ENCODE measurements at regions not wholly inside any gene's neighbourhood (a gene's known extent, or its start where the extent isn't known, plus 50 kb on each side); places are given as distances from the start of the nearest gene placed in this dataset.

- H3K36me3 ChIP-seq (ENCODE audit: control insufficient read depth in 1 of 2, insufficient read depth in 2 of 2, low read length in 2 of 2), result no peaks in the 10 kb centered on the region
- H3K9me3 ChIP-seq (ENCODE audit: control insufficient read depth in 1 of 2, low read length in 2 of 2), result no peaks in the 10 kb centered on the region
- no peaks in the 10 kb centered on the region for H3K4me1 ChIP-seq (ENCODE audit: control insufficient read depth in 1 of 2, insufficient read depth in 2 of 2, low read length in 2 of 2)
- H3K9ac ChIP-seq (ENCODE audit: low read depth in 1 of 2, low read length in 2 of 2), result no peak overlapping the region
- H3K27ac ChIP-seq (ENCODE audit: low read depth, low read length), result no peak overlapping the region
- no peak overlapping the region for H3K4me3 ChIP-seq (ENCODE audit: low read depth in 1 of 2, low read length in 2 of 2)
- H3K27me3 ChIP-seq (ENCODE audit: control insufficient read depth in 1 of 2, insufficient read depth in 2 of 2, low read length in 2 of 2), result peaks cover 0 to 11% of the 10 kb centered on the region in 2 donors
These were observed 475.7 kb upstream of the TNC start for GRCh38 chr9:115593587-115594091.

- no peaks in the 10 kb centered on the region for H3K9me3 ChIP-seq (ENCODE audit: control insufficient read depth in 1 of 2, low read length in 2 of 2)
- H3K27me3 ChIP-seq (ENCODE audit: control insufficient read depth in 1 of 2, insufficient read depth in 2 of 2, low read length in 2 of 2), result peaks cover 0 to 11% of the 10 kb centered on the region in 2 donors
- H3K9ac ChIP-seq (ENCODE audit: low read depth in 1 of 2, low read length in 2 of 2), result no peak overlapping the region
- H3K4me1 ChIP-seq (ENCODE audit: control insufficient read depth in 1 of 2, insufficient read depth in 2 of 2, low read length in 2 of 2), result no peaks in the 10 kb centered on the region
- H3K36me3 ChIP-seq (ENCODE audit: control insufficient read depth in 1 of 2, insufficient read depth in 2 of 2, low read length in 2 of 2), result no peaks in the 10 kb centered on the region
- no peak overlapping the region for H3K27ac ChIP-seq (ENCODE audit: low read depth, low read length)
- no peak overlapping the region for H3K4me3 ChIP-seq (ENCODE audit: low read depth in 1 of 2, low read length in 2 of 2)
These were observed 476.6 kb upstream of the TNC start for GRCh38 chr9:115594557-115594956.

- Histone ChIP-seq H3K27ac (ENCODE audit: low read depth, low read length) (no peak overlapping the region), H3K27me3 (ENCODE audit: control insufficient read depth in 1 of 2, insufficient read depth in 2 of 2, low read length in 2 of 2) (peaks cover 0 to 11% of the 10 kb centered on the region in 2 donors), H3K36me3 (ENCODE audit: control insufficient read depth in 1 of 2, insufficient read depth in 2 of 2, low read length in 2 of 2) (no peaks in the 10 kb centered on the region), H3K4me1 (ENCODE audit: control insufficient read depth in 1 of 2, insufficient read depth in 2 of 2, low read length in 2 of 2) (no peaks in the 10 kb centered on the region), H3K9me3 (ENCODE audit: control insufficient read depth in 1 of 2, low read length in 2 of 2) (no peaks in the 10 kb centered on the region), H3K4me3 (ENCODE audit: low read depth in 1 of 2, low read length in 2 of 2) (no peak overlapping the region), H3K9ac (ENCODE audit: low read depth in 1 of 2, low read length in 2 of 2) (no peak overlapping the region)
These were observed 478.2 kb upstream of the TNC start for GRCh38 chr9:115596021-115596745.

GRCh38 chr9:115596746-115597080 lies 478.8 kb upstream of the TNC start:
- peaks cover 0 to 11% of the 10 kb centered on the region in 2 donors for H3K27me3 ChIP-seq (ENCODE audit: control insufficient read depth in 1 of 2, insufficient read depth in 2 of 2, low read length in 2 of 2)
- no peak overlapping the region for H3K4me3 ChIP-seq (ENCODE audit: low read depth in 1 of 2, low read length in 2 of 2)
- H3K36me3 ChIP-seq (ENCODE audit: control insufficient read depth in 1 of 2, insufficient read depth in 2 of 2, low read length in 2 of 2), result no peaks in the 10 kb centered on the region
- H3K9ac ChIP-seq (ENCODE audit: low read depth in 1 of 2, low read length in 2 of 2), result no peak overlapping the region
- H3K27ac ChIP-seq (ENCODE audit: low read depth, low read length), result no peak overlapping the region
- H3K4me1 ChIP-seq (ENCODE audit: control insufficient read depth in 1 of 2, insufficient read depth in 2 of 2, low read length in 2 of 2), result no peaks in the 10 kb centered on the region
- no peaks in the 10 kb centered on the region for H3K9me3 ChIP-seq (ENCODE audit: control insufficient read depth in 1 of 2, low read length in 2 of 2)

- Histone ChIP-seq H3K27me3 (ENCODE audit: control insufficient read depth in 1 of 2, insufficient read depth in 2 of 2, low read length in 2 of 2) (peaks cover 0 to 13% of the 10 kb centered on the region in 2 donors), H3K36me3 (ENCODE audit: control insufficient read depth in 1 of 2, insufficient read depth in 2 of 2, low read length in 2 of 2) (no peaks in the 10 kb centered on the region), H3K27ac (ENCODE audit: low read depth, low read length) (no peak overlapping the region), H3K9me3 (ENCODE audit: control insufficient read depth in 1 of 2, low read length in 2 of 2) (no peaks in the 10 kb centered on the region), H3K4me1 (ENCODE audit: control insufficient read depth in 1 of 2, insufficient read depth in 2 of 2, low read length in 2 of 2) (no peaks in the 10 kb centered on the region), H3K4me3 (ENCODE audit: low read depth in 1 of 2, low read length in 2 of 2) (no peak overlapping the region), H3K9ac (ENCODE audit: low read depth in 1 of 2, low read length in 2 of 2) (no peak overlapping the region)
These were observed 479.5 kb upstream of the TNC start for GRCh38 chr9:115597330-115597895.

GRCh38 chr9:115598751-115599150 lies 480.8 kb upstream of the TNC start:
- H3K27me3 ChIP-seq (ENCODE audit: control insufficient read depth in 1 of 2, insufficient read depth in 2 of 2, low read length in 2 of 2), result peaks cover 0 to 13% of the 10 kb centered on the region in 2 donors
- H3K4me1 ChIP-seq (ENCODE audit: control insufficient read depth in 1 of 2, insufficient read depth in 2 of 2, low read length in 2 of 2), result no peaks in the 10 kb centered on the region
- H3K4me3 ChIP-seq (ENCODE audit: low read depth in 1 of 2, low read length in 2 of 2), result no peak overlapping the region
- no peak overlapping the region for H3K9ac ChIP-seq (ENCODE audit: low read depth in 1 of 2, low read length in 2 of 2)
- H3K9me3 ChIP-seq (ENCODE audit: control insufficient read depth in 1 of 2, low read length in 2 of 2), result no peaks in the 10 kb centered on the region
- H3K36me3 ChIP-seq (ENCODE audit: control insufficient read depth in 1 of 2, insufficient read depth in 2 of 2, low read length in 2 of 2), result no peaks in the 10 kb centered on the region
- no peak overlapping the region for H3K27ac ChIP-seq (ENCODE audit: low read depth, low read length)

DNA sequence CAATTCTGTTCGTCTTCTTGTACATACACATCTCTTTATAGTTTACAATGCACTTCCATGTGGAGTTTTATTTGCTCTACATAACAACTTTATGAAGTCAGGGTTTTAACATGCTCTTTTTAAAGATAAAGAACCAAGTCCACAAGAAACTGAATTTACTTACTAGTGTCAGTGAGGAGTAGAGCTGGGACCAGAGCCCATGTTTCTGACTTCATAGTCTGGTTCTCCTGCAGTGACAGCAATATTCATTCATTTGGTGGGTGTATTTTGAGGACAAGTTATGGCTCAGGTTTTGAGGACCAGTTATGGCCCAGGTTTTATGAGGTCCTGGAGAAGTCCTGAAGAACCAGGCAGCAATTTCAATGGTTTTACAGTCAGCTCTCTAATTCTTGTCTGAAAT lies 481.9 kb upstream of the TNC start:
- Histone ChIP-seq H3K4me3 (ENCODE audit: low read depth in 1 of 2, low read length in 2 of 2) (no peak overlapping the region), H3K9ac (ENCODE audit: low read depth in 1 of 2, low read length in 2 of 2) (no peak overlapping the region), H3K27me3 (ENCODE audit: control insufficient read depth in 1 of 2, insufficient read depth in 2 of 2, low read length in 2 of 2) (peaks cover 0 to 13% of the 10 kb centered on the region in 2 donors), H3K36me3 (ENCODE audit: control insufficient read depth in 1 of 2, insufficient read depth in 2 of 2, low read length in 2 of 2) (no peaks in the 10 kb centered on the region), H3K27ac (ENCODE audit: low read depth, low read length) (no peak overlapping the region), H3K4me1 (ENCODE audit: control insufficient read depth in 1 of 2, insufficient read depth in 2 of 2, low read length in 2 of 2) (no peaks in the 10 kb centered on the region), H3K9me3 (ENCODE audit: control insufficient read depth in 1 of 2, low read length in 2 of 2) (no peaks in the 10 kb centered on the region)

DNA sequence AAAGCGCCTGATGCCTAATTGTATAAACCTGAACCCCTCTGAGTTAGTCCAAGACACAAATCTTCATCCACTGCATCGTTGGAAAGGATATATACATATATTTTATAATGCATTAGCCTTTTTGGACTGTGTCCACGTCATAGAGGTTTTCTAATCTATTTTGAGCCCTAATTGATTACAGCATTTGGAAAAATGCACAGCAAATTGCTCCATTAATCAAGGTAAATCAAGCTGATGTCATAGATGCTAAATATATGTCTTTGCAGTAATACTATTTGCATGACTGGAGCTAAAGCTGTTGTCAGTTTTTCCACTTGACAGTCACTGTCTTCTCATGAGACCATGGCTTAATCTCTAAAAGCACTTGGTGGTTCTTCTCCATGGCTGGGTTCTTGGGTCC lies 483.5 kb upstream of the TNC start:
- H3K9me3 ChIP-seq (ENCODE audit: control insufficient read depth in 1 of 2, low read length in 2 of 2), result no peaks in the 10 kb centered on the region
- H3K27ac ChIP-seq (ENCODE audit: low read depth, low read length), result no peak overlapping the region
- H3K4me1 ChIP-seq (ENCODE audit: control insufficient read depth in 1 of 2, insufficient read depth in 2 of 2, low read length in 2 of 2), result no peaks in the 10 kb centered on the region
- no peak overlapping the region for H3K9ac ChIP-seq (ENCODE audit: low read depth in 1 of 2, low read length in 2 of 2)
- no peak overlapping the region for H3K4me3 ChIP-seq (ENCODE audit: low read depth in 1 of 2, low read length in 2 of 2)
- no peaks in the 10 kb centered on the region for H3K36me3 ChIP-seq (ENCODE audit: control insufficient read depth in 1 of 2, insufficient read depth in 2 of 2, low read length in 2 of 2)
- H3K27me3 ChIP-seq (ENCODE audit: control insufficient read depth in 1 of 2, insufficient read depth in 2 of 2, low read length in 2 of 2), result peaks cover 0 to 4% of the 10 kb centered on the region in 2 donors

GRCh38 chr9:115604831-115605483 lies 487.0 kb upstream of the TNC start:
- Histone ChIP-seq H3K4me3 (ENCODE audit: low read depth in 1 of 2, low read length in 2 of 2) (no peak overlapping the region), H3K4me1 (ENCODE audit: control insufficient read depth in 1 of 2, insufficient read depth in 2 of 2, low read length in 2 of 2) (no peaks in the 10 kb centered on the region), H3K9ac (ENCODE audit: low read depth in 1 of 2, low read length in 2 of 2) (no peak overlapping the region), H3K27ac (ENCODE audit: low read depth, low read length) (no peak overlapping the region), H3K27me3 (ENCODE audit: control insufficient read depth in 1 of 2, insufficient read depth in 2 of 2, low read length in 2 of 2) (peaks cover 0 to 2% of the 10 kb centered on the region in 2 donors), H3K36me3 (ENCODE audit: control insufficient read depth in 1 of 2, insufficient read depth in 2 of 2, low read length in 2 of 2) (no peaks in the 10 kb centered on the region), H3K9me3 (ENCODE audit: control insufficient read depth in 1 of 2, low read length in 2 of 2) (no peaks in the 10 kb centered on the region)

- no peaks in the 10 kb centered on the region for H3K9me3 ChIP-seq (ENCODE audit: control insufficient read depth in 1 of 2, low read length in 2 of 2)
- no peak overlapping the region for H3K4me3 ChIP-seq (ENCODE audit: low read depth in 1 of 2, low read length in 2 of 2)
- H3K27ac ChIP-seq (ENCODE audit: low read depth, low read length), result no peak overlapping the region
- no peaks in the 10 kb centered on the region for H3K36me3 ChIP-seq (ENCODE audit: control insufficient read depth in 1 of 2, insufficient read depth in 2 of 2, low read length in 2 of 2)
- H3K4me1 ChIP-seq (ENCODE audit: control insufficient read depth in 1 of 2, insufficient read depth in 2 of 2, low read length in 2 of 2), result no peaks in the 10 kb centered on the region
- H3K27me3 ChIP-seq (ENCODE audit: control insufficient read depth in 1 of 2, insufficient read depth in 2 of 2, low read length in 2 of 2), result peaks cover 0 to 2% of the 10 kb centered on the region in 2 donors
- H3K9ac ChIP-seq (ENCODE audit: low read depth in 1 of 2, low read length in 2 of 2), result no peak overlapping the region
These were observed 488.9 kb upstream of the TNC start for GRCh38 chr9:115606838-115607237.
